ACC112 (cell line): ENCODE measurements at regions not wholly inside any gene's neighbourhood (a gene's known extent, or its start where the extent isn't known, plus 50 kb on each side); places are given as distances from the start of the nearest gene placed in this dataset.

Source experiments
- H2AFZ ChIP-seq: fragments of 200-600 bp; sonication (generic); one replicate; pipeline ENCODE4 v1.6.0; 2017; ENCODE audit warnings: antibody characterized with exemption, low read length; ENCODE audit not compliant: unreplicated experiment
- H3K27ac ChIP-seq: fragments of 200-600 bp; sonication (generic); 2 replicates; pipeline ENCODE4 v1.5.1; 2014; ENCODE audit warnings: low read depth, mild to moderate bottlenecking, antibody characterized with exemption, low read length, moderate library complexity
- H3K27me3 ChIP-seq: fragments of 200-600 bp; sonication (generic); 2 replicates; pipeline ENCODE4 v1.6.1; 2014; ENCODE audit warnings: mild to moderate bottlenecking, antibody characterized with exemption, low read length, moderate library complexity, mixed read lengths; ENCODE audit not compliant: insufficient read depth
- H3K36me3 ChIP-seq: fragments of 200-600 bp; sonication (generic); 2 replicates; pipeline ENCODE4 v1.6.1; 2016; ENCODE audit warnings: mild to moderate bottlenecking, antibody characterized with exemption, low read length, moderate library complexity, mixed read lengths; ENCODE audit not compliant: insufficient read depth
- H3K4me1 ChIP-seq: fragments of 200-600 bp; sonication (generic); one replicate; pipeline ENCODE4 v1.6.1; 2016; ENCODE audit warnings: low read length, mixed read lengths; ENCODE audit not compliant: insufficient read depth, unreplicated experiment, control insufficient read depth
- H3K4me3 ChIP-seq: fragments of 200-600 bp; sonication (generic); 2 replicates; pipeline ENCODE4 v1.5.1; 2014; ENCODE audit warnings: mild to moderate bottlenecking, low read depth, low read length
- H3K79me2 ChIP-seq: fragments of 200-600 bp; sonication (generic); one replicate; pipeline ENCODE4 v1.6.0; 2016; ENCODE audit warnings: low read length; ENCODE audit not compliant: control insufficient read depth, unreplicated experiment, insufficient read depth

DNA sequence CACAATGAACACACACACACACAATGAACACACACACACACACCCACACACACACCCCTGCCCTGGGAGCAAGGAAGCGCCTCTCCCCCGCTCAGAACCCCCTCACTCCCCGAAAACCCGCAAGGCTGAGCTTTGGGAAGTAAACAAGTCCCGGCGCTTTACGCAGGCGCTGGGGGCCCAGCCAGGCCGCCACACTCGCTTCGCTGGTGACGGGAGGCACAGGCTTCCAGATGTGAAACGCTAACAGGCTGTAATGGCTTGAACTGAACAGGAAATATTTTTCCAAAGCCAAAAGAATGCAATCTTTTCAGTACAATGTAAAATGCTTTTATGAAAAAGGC, 122.7 kb upstream of the IGF1R start:
- no peaks in the 10 kb centered on the region for H3K36me3 ChIP-seq
- H3K79me2 ChIP-seq: no peaks in the 10 kb centered on the region
- H3K4me3 ChIP-seq: no peak overlapping the region
- H2AFZ ChIP-seq: no peak overlapping the region
- peaks cover 27% of the 10 kb centered on the region for H3K27me3 ChIP-seq
- no peak overlapping the region for H3K27ac ChIP-seq
- no peaks in the 10 kb centered on the region for H3K4me1 ChIP-seq

DNA sequence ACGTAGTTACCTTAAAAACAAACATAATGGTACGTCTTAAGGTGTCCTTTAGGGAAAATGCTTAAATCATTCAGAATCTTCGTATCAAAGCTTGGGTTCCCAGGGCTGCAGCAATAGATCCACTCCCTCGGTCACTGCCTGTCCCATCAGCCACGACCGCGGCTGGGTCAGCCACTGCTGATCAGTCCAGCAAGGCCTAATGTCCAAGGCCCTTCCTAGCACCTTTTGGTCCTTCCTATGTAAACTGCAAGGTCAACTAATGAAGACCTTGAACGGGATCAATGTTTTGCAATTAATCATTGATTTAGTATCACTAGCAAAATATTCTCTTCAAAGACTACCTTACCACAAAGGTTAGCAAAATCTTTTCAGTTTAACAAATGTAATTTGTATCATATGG, 122.2 kb upstream of the IGF1R start:
- no peak overlapping the region for H2AFZ ChIP-seq
- no peak overlapping the region for H3K4me3 ChIP-seq
- H3K27ac ChIP-seq: no peak overlapping the region
- H3K27me3 ChIP-seq: peaks cover 32% of the 10 kb centered on the region
- no peaks in the 10 kb centered on the region for H3K36me3 ChIP-seq
- no peaks in the 10 kb centered on the region for H3K4me1 ChIP-seq
- no peaks in the 10 kb centered on the region for H3K79me2 ChIP-seq

DNA sequence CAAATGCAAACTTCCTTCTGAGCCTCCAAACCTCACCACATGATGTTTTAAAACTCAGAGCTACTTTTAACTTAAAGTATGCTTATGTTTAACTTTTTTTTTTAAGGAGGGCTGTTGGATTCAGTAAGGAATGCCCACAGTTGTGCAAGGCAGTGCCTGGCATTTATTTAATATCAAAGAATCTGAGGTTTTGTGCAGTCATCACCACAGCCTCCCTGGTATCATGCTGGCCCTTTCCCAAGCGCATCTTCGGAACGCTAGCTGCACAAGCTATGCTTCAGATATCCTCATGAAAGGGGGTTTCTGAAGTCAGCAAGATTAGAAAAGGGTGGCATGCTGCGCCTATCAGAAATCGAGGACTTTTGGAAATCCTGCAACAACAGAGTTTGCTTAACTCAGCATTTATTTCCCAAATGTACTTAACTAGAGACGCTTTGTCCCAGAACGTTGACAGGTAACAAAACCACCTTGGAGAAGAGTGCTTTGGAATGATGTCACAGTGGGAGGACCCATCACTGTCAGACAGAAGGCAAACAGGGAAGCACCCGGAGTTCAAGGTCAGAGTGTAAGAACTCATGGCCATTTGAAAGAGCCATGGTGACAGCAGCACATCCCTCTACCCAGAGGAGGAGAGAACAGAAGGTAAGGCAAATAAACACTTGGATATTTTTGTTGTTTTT, 120.2 kb upstream of the IGF1R start:
- no peaks in the 10 kb centered on the region for H3K36me3 ChIP-seq
- no peaks in the 10 kb centered on the region for H3K79me2 ChIP-seq
- no peak overlapping the region for H3K27ac ChIP-seq
- peaks cover 45% of the 10 kb centered on the region for H3K27me3 ChIP-seq
- no peaks in the 10 kb centered on the region for H3K4me1 ChIP-seq
- H2AFZ ChIP-seq: no peak overlapping the region
- H3K4me3 ChIP-seq: no peak overlapping the region

DNA sequence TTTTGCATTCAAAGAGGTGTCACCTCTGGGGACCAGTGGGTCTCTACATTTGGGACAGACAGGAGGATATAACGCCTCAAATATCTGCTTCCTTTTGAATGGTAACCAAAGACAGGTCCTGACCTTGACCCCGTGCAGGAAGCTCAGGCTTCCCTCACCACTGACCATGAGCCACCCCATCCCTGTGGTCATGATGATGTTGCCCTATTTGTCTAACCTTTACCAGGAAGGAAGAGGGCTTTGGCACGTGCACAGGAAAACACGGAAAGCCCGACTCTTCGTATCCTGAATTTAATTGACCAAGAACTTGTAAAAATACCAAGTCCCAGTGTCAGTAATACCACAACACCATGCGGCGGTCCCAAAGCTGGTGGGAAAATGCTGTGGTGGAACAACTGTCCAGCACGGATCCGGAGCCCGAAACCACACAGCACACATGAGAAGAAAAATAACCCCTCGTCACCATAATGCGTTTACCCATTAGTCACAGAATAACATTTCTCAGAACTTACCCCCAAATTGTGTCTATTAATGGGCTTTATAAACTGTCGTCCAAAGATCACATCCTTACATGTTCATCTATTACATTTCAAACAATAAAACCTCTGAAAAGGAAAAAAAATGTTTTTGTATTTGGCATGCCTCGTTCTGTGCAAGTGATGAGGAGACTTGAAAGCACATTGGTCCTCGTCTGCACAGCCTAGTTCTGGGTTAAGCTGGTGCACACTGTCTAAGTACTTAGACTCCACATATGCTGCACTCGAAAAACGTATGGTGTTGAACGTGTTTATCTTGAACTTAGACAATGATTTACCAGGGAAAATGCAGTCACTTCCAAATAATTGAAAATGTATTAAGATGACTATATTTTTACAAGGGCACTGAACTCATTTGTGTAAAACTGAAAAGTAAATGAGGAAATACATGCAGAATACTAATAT, 118.9 kb upstream of the IGF1R start:
- Histone ChIP-seq H3K4me3 (no peak overlapping the region), H3K36me3 (no peaks in the 10 kb centered on the region), H3K79me2 (no peaks in the 10 kb centered on the region), H3K4me1 (no peaks in the 10 kb centered on the region), H2AFZ (no peak overlapping the region), H3K27ac (no peak overlapping the region), H3K27me3 (peaks cover 57% of the 10 kb centered on the region)

DNA sequence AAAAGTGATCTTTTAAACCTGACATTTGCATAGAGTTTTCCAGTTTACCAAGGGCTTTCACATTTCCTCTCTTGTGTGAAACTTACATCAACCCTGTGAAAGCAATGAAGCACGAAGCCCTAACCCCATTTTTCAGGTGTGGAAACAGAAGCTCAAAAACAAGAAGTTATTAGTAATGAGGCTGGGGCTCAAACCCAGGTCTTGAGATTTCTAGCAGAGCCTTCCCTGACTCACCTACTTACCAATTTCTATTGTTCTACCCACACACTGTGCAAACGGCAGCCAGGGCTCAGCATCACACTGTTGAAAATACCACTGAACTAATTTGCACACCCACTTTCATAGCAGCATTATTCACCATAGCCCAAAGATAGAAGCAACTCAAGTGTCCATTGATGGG, 117.8 kb upstream of the IGF1R start:
- H3K4me1 ChIP-seq: no peaks in the 10 kb centered on the region
- no peak overlapping the region for H2AFZ ChIP-seq
- no peak overlapping the region for H3K27ac ChIP-seq
- peaks cover 60% of the 10 kb centered on the region for H3K27me3 ChIP-seq
- no peaks in the 10 kb centered on the region for H3K36me3 ChIP-seq
- no peak overlapping the region for H3K4me3 ChIP-seq
- no peaks in the 10 kb centered on the region for H3K79me2 ChIP-seq

DNA sequence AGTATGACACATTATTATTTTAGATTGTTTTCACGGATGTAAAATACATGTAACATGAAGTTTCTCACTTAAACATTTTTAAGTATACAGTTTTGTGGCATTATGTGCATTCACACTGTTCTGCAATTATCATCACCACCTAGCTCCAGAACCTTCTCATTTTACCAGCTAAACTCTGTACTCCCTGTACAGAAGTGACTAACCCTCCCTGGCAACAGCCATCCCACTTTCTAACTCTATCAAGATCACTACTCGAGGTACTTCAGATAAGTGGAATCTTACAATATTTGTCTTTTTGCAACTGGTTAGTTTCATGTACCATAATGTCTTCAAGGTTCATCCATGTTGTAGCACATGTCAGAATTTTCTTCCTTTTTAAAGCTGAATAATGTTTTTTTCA, 116.3 kb upstream of the IGF1R start:
- no peak overlapping the region for H3K4me3 ChIP-seq
- H3K79me2 ChIP-seq: no peaks in the 10 kb centered on the region
- H3K4me1 ChIP-seq: no peaks in the 10 kb centered on the region
- peaks cover 71% of the 10 kb centered on the region for H3K27me3 ChIP-seq
- H3K36me3 ChIP-seq: no peaks in the 10 kb centered on the region
- H2AFZ ChIP-seq: no peak overlapping the region
- no peak overlapping the region for H3K27ac ChIP-seq

DNA sequence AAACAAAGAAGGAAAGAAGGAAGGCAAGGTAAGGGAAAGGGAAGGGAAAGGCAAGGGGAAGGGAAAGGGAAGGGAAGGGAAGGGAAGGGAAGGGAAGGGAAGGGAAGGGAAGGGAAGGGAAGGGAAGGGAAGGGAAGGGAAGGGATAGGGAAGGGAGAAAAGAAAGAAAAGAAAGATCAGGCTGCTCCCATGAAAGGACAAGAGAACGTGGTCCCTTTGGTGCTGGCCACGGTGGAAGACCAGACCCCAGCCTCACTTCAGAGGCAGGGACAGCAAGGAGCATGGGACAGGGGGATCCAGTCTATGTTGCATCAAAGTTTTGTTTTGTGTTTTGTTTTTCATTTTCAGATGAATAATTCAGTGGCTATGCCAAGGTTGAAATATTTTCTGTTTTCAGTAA, 111.4 kb upstream of the IGF1R start:
- H3K4me1 ChIP-seq: no peaks in the 10 kb centered on the region
- no peak overlapping the region for H3K4me3 ChIP-seq
- no peaks in the 10 kb centered on the region for H3K36me3 ChIP-seq
- no peaks in the 10 kb centered on the region for H3K79me2 ChIP-seq
- no peak overlapping the region for H3K27ac ChIP-seq
- no peak overlapping the region for H2AFZ ChIP-seq
- peaks cover 82% of the 10 kb centered on the region for H3K27me3 ChIP-seq

DNA sequence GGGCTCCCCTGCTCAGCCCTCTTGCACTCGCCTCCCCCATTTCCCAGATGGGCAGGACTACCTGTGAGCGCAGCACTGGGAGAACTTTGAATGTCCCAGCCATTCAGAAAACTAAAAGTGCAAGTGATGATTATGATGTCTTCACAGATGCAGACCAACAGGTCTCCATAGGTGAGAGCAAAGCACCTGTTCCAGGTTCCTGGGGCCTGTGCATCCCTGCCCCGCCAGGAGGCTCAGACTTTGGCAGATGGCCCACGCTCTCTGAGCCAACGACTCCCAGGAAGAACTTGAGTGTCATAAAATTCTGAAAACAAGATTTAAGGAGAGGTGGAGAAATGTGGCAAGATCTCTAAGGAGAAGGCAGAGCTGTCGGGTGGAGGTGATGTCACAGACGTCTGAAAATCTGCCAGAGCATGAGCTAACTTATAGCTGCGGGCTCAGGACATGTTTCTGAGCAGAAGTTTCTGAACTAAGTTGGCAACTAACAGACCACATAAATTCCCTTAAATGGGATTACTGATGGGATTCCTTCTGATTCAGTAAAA, 110.8 kb upstream of the IGF1R start:
- Histone ChIP-seq H3K4me1 (no peaks in the 10 kb centered on the region), H2AFZ (no peak overlapping the region), H3K36me3 (no peaks in the 10 kb centered on the region), H3K27ac (no peak overlapping the region), H3K79me2 (no peaks in the 10 kb centered on the region), H3K27me3 (peaks cover 79% of the 10 kb centered on the region), H3K4me3 (no peak overlapping the region)

DNA sequence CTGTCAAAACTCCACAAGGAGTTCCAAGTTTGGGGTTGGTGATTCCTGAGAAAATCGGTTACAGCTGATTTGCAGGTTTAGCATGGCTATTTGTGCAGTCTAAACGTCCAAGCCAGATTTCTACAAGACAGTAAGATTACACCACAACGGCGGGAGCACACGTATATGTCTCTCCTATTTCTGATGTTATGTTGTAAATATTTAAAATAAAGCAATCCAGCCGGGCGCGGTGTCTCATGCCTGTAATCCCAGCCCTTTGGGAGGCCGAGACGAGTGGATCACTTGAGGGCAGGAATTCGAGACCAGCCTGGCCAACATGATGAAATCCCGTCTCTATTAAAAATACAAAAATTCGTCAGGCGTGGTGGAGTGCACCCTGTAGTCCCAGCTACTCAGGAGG, 106.8 kb upstream of the IGF1R start:
- no peaks in the 10 kb centered on the region for H3K79me2 ChIP-seq
- H3K4me3 ChIP-seq: no peak overlapping the region
- no peak overlapping the region for H3K27ac ChIP-seq
- H2AFZ ChIP-seq: no peak overlapping the region
- H3K36me3 ChIP-seq: no peaks in the 10 kb centered on the region
- H3K27me3 ChIP-seq: peaks cover 53% of the 10 kb centered on the region
- H3K4me1 ChIP-seq: no peaks in the 10 kb centered on the region

DNA sequence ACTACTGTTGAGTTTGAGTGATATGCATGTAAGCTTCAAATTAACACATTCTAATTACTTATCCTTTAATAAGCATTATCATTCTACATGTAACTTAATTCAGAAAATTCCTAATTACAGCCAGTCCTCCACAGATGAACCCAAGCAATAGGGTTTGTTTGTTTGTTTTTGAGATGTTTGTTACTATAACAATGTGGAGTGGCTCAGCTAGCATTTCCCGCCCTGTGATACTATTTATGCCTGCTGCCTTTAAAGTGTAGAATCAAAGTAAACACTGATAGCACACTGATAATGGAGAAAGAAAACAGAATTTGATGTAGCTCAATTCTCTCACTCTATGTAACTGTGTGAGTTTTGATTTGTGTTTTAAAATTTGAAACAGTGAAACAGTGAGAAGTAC, 105.1 kb upstream of the IGF1R start:
- Histone ChIP-seq H3K27ac (no peak overlapping the region), H3K79me2 (no peaks in the 10 kb centered on the region), H3K4me1 (no peaks in the 10 kb centered on the region), H3K36me3 (no peaks in the 10 kb centered on the region), H3K27me3 (peaks cover 45% of the 10 kb centered on the region), H2AFZ (no peak overlapping the region), H3K4me3 (no peak overlapping the region)

DNA sequence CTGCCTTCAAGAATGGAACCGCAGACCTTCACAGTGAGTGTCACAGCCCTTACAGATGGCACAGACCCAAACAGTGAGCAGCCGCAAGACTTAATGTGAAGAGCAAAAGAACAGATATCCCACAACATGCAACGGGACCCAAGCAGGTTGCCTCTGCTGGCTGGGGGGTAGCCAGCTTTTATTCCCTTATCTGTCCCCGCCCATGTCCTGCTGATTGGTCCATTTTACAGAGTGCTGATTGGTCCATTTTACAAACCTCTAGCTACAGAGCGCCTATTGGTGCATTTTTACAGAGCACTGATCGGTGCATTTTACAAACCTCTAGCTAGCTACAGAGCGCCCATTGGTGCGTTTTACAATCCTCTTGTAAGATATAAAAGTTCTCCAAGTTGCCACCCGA, 102.0 kb upstream of the IGF1R start:
- Histone ChIP-seq H3K27me3 (peaks cover 25% of the 10 kb centered on the region), H3K36me3 (no peaks in the 10 kb centered on the region), H3K79me2 (no peaks in the 10 kb centered on the region), H3K27ac (no peak overlapping the region), H2AFZ (no peak overlapping the region), H3K4me3 (no peak overlapping the region), H3K4me1 (peaks cover 3% of the 10 kb centered on the region)
